ENCODE measurements at regions not wholly inside any gene's neighbourhood (a gene's known extent, or its start where the extent isn't known, plus 50 kb on each side); places are given as distances from the start of the nearest gene placed in this dataset.
A peak's percentile ranks its signal among the peaks of the same experiment; 100 is the strongest.

DNA sequence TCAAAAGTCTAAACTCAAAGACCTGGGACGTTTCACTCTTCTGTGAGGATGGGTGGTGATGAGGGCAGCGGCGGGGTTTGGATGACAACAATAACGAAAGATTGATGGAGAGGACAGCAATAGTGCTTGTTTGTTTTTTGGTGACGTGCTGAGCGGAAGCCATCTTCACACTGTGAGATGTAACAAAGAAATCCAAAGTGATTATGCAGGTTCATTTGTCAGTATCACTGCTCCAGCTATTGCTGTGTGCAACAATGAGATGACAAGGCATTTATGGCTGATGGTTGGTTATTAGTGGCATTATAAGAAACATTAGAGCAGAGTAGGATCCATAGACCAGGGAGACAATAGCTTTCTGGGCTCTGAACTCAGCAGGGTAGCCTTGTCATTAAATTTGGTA lies 306.7 kb downstream of the RNF144B start:
- Mint-ChIP-seq H3K27ac (no peak overlapping the region), H3K36me3 (ENCODE audit: low read depth) (no peaks in the 10 kb centered on the region), H3K27me3 (ENCODE audit: insufficient read depth) (no peaks in the 10 kb centered on the region), H3K4me3 (no peak overlapping the region), H3K9me3 (no peaks in the 10 kb centered on the region), H3K4me1 (no peaks in the 10 kb centered on the region)
- TF ChIP-seq, protein P1, sequence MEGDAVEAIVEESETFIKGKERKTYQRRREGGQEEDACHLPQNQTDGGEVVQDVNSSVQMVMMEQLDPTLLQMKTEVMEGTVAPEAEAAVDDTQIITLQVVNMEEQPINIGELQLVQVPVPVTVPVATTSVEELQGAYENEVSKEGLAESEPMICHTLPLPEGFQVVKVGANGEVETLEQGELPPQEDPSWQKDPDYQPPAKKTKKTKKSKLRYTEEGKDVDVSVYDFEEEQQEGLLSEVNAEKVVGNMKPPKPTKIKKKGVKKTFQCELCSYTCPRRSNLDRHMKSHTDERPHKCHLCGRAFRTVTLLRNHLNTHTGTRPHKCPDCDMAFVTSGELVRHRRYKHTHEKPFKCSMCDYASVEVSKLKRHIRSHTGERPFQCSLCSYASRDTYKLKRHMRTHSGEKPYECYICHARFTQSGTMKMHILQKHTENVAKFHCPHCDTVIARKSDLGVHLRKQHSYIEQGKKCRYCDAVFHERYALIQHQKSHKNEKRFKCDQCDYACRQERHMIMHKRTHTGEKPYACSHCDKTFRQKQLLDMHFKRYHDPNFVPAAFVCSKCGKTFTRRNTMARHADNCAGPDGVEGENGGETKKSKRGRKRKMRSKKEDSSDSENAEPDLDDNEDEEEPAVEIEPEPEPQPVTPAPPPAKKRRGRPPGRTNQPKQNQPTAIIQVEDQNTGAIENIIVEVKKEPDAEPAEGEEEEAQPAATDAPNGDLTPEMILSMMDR (conservative IDR thresholded peaks at IDR 0.05) = no peak
- 58 to 86% methylated on average over 5 to 6 of the region's 6 CpGs for WGBS, 2 experiments (ENCODE audit: insufficient coverage in 1 of 2, insufficient read length in 1 of 2)
- H3K36me3 ChIP-seq (ENCODE audit: control insufficient read depth, insufficient read depth, low read length) = no peaks in the 10 kb centered on the region
- no peaks in the 10 kb centered on the region for H3K27me3 ChIP-seq (ENCODE audit: control insufficient read depth, insufficient read depth, low read length, poor library complexity, severe bottlenecking)
- H3K27ac ChIP-seq (ENCODE audit: low read depth, low read length) = peak overlapping the region; percentile 87
- H3K9me3 ChIP-seq (ENCODE audit: control insufficient read depth, low read length) = no peaks in the 10 kb centered on the region
- H3K4me1 ChIP-seq (ENCODE audit: control insufficient read depth, insufficient read depth, low read length) = no peaks in the 10 kb centered on the region
- DNase-seq = no peak
- no peak overlapping the region for H3K9ac ChIP-seq (ENCODE audit: extremely low read depth, low read length, poor library complexity, severe bottlenecking)
- no peak overlapping the region for H3K4me3 ChIP-seq (ENCODE audit: low read length)

DNA sequence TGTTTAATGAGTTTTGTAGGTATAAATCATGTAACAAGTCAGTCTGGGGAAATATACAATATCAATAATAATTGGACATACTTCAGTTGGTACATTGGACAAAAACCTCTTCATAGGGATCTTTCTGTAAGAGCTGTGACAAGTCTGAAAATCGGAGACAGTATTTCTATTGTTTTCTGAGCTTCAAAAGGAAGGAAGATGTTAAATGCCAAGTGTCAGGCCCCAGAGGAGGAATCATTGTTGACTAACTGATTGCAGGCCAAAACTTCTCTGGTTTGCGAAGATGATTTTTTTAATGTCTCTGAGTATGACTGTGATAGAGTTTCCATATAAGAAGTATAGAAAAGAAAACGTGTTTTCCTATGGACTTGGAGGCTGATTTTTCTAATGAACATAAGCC lies 316.4 kb downstream of the RNF144B start:
- Histone ChIP-seq H3K9me3 (ENCODE audit: control insufficient read depth, low read length) (no peaks in the 10 kb centered on the region), H3K27ac (ENCODE audit: low read depth, low read length) (no peak overlapping the region), H3K9ac (ENCODE audit: extremely low read depth, low read length, poor library complexity, severe bottlenecking) (no peak overlapping the region), H3K36me3 (ENCODE audit: control insufficient read depth, insufficient read depth, low read length) (no peaks in the 10 kb centered on the region), H3K4me3 (ENCODE audit: low read length) (no peak overlapping the region), H3K27me3 (ENCODE audit: control insufficient read depth, insufficient read depth, low read length, poor library complexity, severe bottlenecking) (no peaks in the 10 kb centered on the region), H3K4me1 (ENCODE audit: control insufficient read depth, insufficient read depth, low read length) (no peaks in the 10 kb centered on the region)
- no peak for DNase-seq
- no peak overlapping the region for H3K4me3 Mint-ChIP-seq
- no peaks in the 10 kb centered on the region for H3K27me3 Mint-ChIP-seq (ENCODE audit: insufficient read depth)
- 85 to 100% methylated on average over 1 of the region's 3 CpGs for WGBS, 2 experiments (ENCODE audit: insufficient coverage in 1 of 2, insufficient read length in 1 of 2)
- H3K36me3 Mint-ChIP-seq (ENCODE audit: low read depth) = no peaks in the 10 kb centered on the region
- TF ChIP-seq, protein P1 (conservative IDR thresholded peaks at IDR 0.05) = no peak
- no peaks in the 10 kb centered on the region for H3K4me1 Mint-ChIP-seq
- H3K9me3 Mint-ChIP-seq = no peaks in the 10 kb centered on the region
- H3K27ac Mint-ChIP-seq = no peak overlapping the region

DNA sequence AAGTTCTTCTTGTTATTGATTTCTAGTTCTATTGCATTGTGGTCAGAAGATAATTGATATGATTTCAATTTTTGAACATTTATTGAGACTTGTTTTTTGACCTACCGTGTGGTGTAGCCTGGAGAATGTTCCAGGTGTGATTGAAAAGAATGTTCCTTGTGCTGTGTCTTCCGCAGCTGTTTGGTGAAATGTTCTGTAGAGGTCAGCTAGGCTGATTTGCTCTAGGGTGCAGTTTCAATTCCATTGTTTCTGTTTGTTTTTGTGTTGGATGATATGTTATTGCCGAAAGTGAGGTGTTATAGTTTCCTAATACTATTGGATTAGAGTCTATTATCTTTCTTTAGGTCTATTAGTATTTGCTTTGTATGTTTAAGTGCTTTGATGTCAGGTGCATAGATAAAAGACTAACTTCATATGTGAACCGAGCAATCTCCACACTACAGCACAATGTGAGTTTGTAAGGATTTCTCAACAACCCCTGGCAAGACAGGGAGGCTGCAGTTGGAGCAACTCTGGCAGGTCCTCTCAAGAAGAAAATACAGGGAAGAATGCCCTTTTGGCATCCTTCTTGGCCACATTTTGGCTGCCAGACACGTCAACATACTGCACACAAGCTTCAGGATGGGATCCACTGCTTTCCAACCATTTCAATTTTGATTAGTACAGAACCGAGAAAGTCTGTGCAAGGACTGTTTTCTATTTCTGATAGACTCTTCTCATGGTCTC lies 320.7 kb downstream of the RNF144B start:
- 89 to 93% methylated on average over 5 to 6 of the region's 6 CpGs for WGBS, 2 experiments (ENCODE audit: insufficient coverage in 1 of 2, insufficient read length in 1 of 2)
- Histone ChIP-seq H3K4me3 (ENCODE audit: low read length) (no peak overlapping the region), H3K36me3 (ENCODE audit: control insufficient read depth, insufficient read depth, low read length) (no peaks in the 10 kb centered on the region), H3K27me3 (ENCODE audit: control insufficient read depth, insufficient read depth, low read length, poor library complexity, severe bottlenecking) (no peaks in the 10 kb centered on the region), H3K27ac (ENCODE audit: low read depth, low read length) (no peak overlapping the region), H3K9me3 (ENCODE audit: control insufficient read depth, low read length) (no peaks in the 10 kb centered on the region), H3K4me1 (ENCODE audit: control insufficient read depth, insufficient read depth, low read length) (no peaks in the 10 kb centered on the region), H3K9ac (ENCODE audit: extremely low read depth, low read length, poor library complexity, severe bottlenecking) (no peak overlapping the region)
- Mint-ChIP-seq H3K36me3 (ENCODE audit: low read depth) (no peaks in the 10 kb centered on the region), H3K4me1 (no peaks in the 10 kb centered on the region), H3K9me3 (no peaks in the 10 kb centered on the region), H3K27me3 (ENCODE audit: insufficient read depth) (no peaks in the 10 kb centered on the region), H3K27ac (no peak overlapping the region), H3K4me3 (no peak overlapping the region)
- DNase-seq = no peak
- TF ChIP-seq, protein P1 (conservative IDR thresholded peaks at IDR 0.05) = no peak

Measured in endodermal cell (in vitro differentiated cells).